ACHN (cell line): ENCODE measurements at regions not wholly inside any gene's neighbourhood (a gene's known extent, or its start where the extent isn't known, plus 50 kb on each side); places are given as distances from the start of the nearest gene placed in this dataset.

Experiments used
- DNase-seq: peaks from one replicate; pipeline ENCODE4 v3.0.0-alpha.2; 2015
- in situ Hi-C: cut with HindIII; loops from 2 replicates; pipeline ENCODE4 v1.10.0; 2017; ENCODE audit warnings: low sequenced_read_pairs, low pct_ligation_motif_present, low pct_unique_long_range_greater_than_20kb

DNA sequence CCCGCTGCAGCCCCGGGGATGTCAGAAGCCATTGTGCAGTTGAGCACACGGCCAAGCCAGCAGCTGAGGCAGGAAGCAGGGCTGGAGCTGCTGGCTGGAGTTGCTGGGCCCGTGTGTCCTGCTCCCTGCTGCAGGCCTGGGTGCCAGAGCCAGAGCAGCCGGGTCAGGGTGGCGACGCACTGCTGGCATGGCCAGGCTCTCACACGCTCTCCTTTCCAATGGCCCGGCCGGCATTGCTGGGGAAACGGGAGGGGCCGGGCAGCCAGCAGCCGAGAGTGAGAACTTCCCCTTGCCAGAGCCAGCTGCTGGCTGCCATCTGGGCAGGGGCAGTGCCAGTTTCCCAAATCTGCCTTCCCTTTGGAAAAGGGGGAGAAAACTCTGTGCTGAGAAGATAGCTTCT lies 82.4 kb upstream of the PROX1 start:
- in situ Hi-C loops = no loop called here

GRCh38 chr1:213908521-213908920 lies 79.3 kb upstream of the PROX1 start:
- no peak for DNase-seq
- in situ Hi-C loops = no loop called here

More for the DNA sequence above, 82.4 kb upstream of the PROX1 start:
- no peak for DNase-seq

- no peak for DNase-seq
- in situ Hi-C loops = no loop called here
These were observed 73.4 kb upstream of the PROX1 start for GRCh38 chr1:213914392-213914791.

DNA sequence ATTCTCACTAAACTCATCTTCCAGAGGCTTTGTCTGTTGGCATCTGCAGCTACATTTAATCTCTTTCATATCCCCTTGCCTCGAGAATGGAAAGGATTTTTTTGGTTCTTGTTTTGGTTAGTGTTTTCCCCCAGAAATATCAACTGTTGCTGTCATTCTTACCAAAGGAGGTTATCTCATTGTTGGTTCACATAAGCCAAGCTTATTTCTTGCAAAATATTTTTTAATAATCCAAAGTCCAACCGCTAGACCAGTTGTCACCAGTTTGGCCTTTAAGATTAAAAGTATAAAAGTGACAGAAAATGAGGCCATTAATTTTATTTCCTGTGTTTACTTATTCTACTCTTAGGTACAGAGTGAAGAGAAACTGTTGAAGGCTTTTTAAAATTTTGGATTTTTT lies 66.5 kb upstream of the PROX1 start:
- in situ Hi-C loops = no loop called here
- DNase-seq = no peak

GRCh38 chr1:213921712-213922111 lies 66.1 kb upstream of the PROX1 start:
- DNase-seq = no peak
- in situ Hi-C loops = no loop called here

DNA sequence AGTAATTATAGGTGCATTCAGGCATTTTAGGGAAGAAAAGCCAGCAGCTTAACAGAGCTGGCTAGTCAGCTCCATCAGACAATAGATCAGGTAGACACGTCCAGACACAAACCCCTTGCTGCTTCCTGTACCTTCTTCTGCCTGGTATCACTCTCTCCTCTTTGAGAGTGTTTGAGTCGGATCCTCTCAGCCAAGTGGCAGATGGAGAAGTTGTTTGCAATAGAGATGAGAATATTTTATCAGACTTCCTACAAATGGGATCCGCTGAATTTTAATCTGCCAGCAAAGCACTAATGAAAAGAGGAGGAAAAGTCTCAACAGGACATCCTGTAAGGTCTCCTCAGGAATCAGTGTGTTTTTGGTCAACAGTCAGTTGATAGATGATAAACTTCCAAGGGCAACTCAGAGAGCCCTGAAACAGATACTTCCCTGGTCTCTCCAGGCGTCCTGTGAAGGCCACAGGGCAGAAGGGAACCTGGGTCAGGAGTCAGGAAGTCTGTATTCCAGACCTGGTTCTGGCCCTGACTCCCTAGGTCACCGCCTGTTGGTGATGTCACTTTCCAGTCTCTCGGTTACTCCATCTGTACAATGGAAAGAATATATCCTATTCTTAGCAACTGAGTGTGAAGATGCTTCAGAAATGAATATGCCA lies 62.1 kb upstream of the PROX1 start:
- in situ Hi-C loops = no loop called here
- DNase-seq = no peak

- in situ Hi-C loops = no loop called here
- no peak for DNase-seq
These were observed 59.9 kb upstream of the PROX1 start for GRCh38 chr1:213927846-213928245.

DNA sequence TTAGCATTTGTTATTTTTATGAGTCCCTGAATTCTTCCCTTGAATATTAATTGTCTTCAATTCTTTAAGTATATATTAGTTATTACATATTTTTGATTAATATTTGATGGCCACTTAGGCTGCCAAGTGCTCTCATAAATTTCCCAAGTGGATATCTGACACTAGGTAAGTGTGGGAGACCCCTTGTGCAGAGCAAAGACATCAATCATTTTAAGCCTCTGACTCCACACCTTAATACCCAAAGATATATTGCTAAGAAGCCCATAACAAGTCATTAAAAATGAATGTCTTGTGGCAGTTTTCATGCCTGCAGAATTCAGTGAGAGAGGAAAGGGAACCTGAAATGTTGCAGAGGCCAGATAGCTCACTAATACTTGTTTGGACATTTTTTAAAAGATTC lies 58.4 kb upstream of the PROX1 start:
- in situ Hi-C loops = no loop called here
- DNase-seq = no peak

- DNase-seq = peak; percentile 8
- in situ Hi-C loops = no loop called here
These were observed 55.9 kb upstream of the PROX1 start for GRCh38 chr1:213931836-213932235.

- in situ Hi-C loops = no loop called here
- no peak for DNase-seq
These were observed 54.4 kb upstream of the PROX1 start for GRCh38 chr1:213933336-213933735.

GRCh38 chr1:213934649-213935048 lies 53.1 kb upstream of the PROX1 start:
- in situ Hi-C loops = no loop called here
- peak; percentile 83 for DNase-seq

GRCh38 chr1:213936571-213936970 lies 51.2 kb upstream of the PROX1 start:
- in situ Hi-C loops = no loop called here
- DNase-seq = no peak
